GM18519 (cell line): ENCODE measurements at regions not wholly inside any gene's neighbourhood (a gene's known extent, or its start where the extent isn't known, plus 50 kb on each side); places are given as distances from the start of the nearest gene placed in this dataset.

Experiments used
- ATAC-seq: cut with Tn5 transposase; IDR thresholded peaks from one replicate; pipeline ENCODE4 v1.9.1; 2021; ENCODE audit warnings: mild to moderate bottlenecking, moderate library complexity; ENCODE audit not compliant: unreplicated experiment, low FRiP score

DNA sequence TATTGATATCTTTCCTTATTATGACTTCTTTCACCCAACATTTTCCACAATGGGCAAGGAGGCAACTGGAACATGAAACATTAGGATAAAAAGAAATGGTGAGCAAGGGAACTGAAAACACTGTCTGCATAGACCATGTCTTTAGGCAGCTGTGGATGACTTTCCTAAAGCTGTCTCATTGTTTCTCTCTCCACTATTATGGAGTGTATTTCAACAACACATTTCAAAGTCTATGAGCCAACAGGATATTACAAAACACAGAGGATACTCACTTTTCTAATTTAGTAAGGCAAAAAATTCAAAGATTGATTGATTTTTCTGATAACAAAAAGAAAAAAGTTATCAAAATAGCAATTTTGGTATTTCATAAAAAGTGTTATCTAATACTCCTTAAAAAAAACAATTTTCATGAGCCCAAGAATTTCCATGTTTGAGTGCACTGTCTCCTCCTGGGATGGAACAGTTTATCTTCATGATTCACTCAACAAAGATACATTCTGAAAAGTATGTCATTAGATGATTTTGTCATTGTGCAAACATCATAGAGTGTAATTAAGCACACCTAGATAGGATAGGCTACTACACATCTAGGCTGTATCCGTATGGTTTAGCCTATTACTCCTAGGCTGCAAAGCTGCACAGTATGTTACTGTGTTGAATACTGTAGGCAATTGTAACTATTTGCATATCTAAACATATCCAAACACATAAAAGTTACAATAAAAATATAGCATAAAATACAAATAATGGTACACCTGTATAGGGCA lies 1568.4 kb downstream of the SLITRK5 start:
- ATAC-seq = no peak

DNA sequence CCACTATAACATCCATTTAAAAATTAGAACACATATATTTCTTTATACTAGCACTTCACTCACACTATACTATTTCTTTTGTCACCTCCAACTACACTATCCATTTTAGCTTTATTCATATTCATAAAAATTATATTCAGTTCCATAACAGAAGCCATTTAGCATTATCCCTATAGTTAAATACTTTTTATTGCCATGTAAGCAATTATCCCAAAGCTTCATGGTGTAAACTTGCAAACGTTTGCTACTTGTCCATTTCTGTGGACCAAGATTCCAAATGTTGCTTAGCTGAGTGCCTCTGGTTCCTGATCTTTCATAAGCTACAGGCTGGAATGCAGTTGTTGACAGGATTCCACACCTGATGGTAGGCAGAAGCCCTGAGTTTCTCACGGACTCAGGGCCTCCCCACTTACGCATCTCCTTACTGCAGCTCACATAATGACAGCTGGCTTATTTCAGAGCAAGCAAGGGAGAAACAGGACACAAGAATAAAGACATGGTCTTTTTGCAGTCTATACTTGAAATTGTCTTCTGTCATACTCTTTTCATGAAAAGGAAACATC lies 1584.8 kb downstream of the SLITRK5 start:
- ATAC-seq = no peak

DNA sequence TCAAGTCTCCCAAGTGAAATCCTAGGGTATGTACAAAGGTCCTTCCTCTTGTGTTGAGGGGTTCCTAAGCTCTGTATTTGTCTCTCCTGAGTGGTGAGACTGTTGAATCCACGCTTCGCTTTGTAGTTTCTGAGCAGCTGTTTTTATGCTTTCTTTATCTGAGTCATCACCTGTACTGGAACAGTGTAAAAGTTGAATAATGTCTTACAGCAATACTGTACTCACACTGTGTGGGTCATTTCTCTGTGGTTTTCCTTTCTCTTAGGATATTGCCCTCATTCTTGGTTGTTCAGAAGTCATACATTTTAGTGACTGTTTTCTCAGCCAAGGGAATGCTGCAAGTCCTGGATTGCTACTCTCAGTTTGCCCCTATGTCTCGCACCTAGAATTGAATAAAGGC lies 1596.6 kb downstream of the SLITRK5 start:
- no peak for ATAC-seq

- no peak for ATAC-seq
Observed at GRCh38 chr13:89269737-89270136, 1598.6 kb downstream of the SLITRK5 start.

GRCh38 chr13:89270736-89271135 lies 1599.6 kb downstream of the SLITRK5 start:
- no peak for ATAC-seq

- no peak for ATAC-seq
Observed at GRCh38 chr13:89279374-89279773, 1608.2 kb downstream of the SLITRK5 start.

DNA sequence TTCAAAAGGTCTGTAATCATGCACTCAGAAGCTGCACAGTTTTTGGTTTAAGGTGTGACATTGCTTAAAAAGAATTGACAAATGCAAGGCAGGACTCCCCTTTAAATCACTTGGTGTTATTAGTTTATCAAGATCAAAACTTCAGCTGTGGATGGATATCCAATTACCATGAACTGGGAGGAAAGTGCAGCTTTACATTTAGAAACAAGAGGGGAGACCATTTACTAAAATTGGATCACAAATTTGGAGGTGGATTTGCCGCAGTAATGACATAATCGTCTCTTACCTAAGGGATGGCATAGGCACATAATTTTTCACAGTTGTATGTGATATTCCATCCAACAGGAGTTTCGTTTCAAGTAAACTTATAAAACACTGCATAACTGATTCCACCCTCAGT lies 1610.2 kb downstream of the SLITRK5 start:
- ATAC-seq = no peak

GRCh38 chr13:89282241-89282640 lies 1611.1 kb downstream of the SLITRK5 start:
- no peak for ATAC-seq

DNA sequence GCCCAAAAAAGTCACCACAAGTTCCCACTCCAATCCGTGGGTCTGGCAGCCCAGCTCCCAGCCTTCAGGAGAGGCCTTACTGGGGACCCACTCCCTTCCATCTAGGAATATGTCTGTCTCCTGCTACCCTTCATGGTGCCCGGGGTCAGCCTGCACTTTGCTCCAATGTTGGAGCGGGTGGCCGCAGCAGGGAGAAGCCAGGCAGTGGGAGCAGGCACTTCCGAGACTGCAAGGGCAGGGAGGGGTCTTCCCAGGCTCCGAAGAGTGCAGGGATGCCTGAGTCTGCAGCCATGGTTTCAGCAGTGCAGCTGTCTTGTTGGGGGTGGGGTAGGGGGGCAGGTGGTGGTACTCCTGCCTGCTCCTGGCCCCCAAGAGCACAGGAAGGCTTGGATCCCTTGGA lies 1616.2 kb downstream of the SLITRK5 start:
- ATAC-seq = no peak

DNA sequence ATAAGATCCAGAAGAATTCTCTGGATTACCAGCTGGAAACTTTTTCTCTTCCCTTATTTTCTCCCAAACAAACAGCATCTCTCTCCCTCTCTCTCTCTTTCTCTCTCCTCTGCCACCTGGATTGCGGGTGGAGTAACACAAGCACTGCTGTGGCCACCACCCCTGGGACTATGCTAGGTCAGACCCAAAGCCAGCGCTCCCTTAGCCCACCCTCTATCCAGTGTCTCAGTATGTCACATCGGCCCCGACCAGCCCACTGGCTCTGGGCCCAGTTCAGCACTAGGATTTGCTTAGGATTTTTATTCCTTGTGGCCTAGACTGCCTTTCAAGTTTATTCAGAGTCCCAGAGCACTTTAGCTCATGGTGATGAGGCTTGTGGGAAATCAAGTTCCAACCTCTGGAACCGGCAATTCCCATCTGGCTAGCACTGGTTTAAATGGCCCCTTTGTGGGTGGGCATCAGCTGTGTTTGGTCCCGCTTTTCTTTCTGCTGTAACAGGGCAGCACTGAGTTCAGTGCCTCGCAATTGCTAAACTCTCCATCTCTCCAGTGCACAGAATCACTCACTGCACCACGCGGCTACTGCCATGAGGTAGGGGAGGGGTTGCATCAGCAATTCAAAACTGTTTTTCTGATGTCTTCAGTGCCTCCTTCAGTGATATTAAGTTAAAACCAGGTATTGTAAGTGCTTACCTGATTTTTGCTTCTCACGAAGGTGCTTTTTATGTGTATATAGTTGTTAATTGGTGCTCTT lies 1623.1 kb downstream of the SLITRK5 start:
- ATAC-seq = no peak

- ATAC-seq = no peak
Observed at GRCh38 chr13:89307278-89307677, 1636.1 kb downstream of the SLITRK5 start.

DNA sequence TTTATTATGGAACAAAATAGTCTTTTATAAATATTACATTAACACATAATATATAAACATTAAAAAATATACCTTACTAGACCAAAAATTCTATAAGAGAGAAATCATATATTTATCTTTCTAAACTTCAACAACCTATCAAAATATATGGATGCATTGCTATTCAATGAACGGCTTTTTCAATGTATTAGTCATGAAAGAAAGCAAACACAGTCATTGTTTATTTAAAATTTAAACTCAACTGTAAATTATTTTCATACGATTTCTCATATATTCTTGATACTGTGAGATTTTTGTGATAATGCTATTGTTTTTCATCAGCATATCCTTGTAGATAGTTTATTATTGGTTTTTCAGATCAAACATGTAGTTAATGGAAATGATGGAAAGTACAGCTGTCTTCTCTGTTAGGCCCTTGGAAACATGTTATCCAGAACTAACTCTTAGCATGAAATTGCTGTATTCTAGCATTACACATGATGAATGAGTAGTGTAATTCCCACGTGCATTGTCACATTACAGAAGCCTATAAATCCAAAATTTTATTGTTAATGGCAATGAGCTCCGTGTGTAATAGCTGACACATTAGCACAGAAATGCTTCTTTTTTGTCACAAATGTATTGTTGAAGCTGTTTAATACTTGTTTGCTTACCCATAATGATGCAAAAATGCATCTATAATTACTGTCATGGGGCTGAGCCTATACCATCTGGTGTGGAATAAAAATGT lies 1639.9 kb downstream of the SLITRK5 start:
- ATAC-seq = no peak

- ATAC-seq = no peak
Observed at GRCh38 chr13:89315287-89315686, 1644.1 kb downstream of the SLITRK5 start.

GRCh38 chr13:89322466-89322865 lies 1651.3 kb downstream of the SLITRK5 start:
- no peak for ATAC-seq

DNA sequence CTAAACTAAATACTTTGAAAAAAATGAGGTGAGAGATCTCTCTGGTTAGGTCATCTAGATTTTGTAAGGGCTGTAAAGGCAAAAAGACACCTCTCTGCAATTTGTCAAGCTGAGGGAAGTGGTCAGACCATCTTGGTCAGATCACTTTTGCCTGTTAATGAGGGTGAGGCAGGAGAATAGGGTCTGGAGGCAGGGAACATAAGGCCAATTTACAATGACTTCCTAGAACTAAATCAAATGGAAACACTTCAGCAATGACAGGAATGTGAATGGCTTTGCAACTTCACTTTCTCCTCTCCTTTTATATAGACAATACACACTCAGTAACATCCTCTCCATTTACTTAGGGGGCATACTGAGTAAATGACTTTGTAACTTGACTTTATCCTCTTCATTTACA lies 1653.4 kb downstream of the SLITRK5 start:
- ATAC-seq = no peak

- no peak for ATAC-seq
Observed at GRCh38 chr13:89343165-89343564, 1672.0 kb downstream of the SLITRK5 start.

DNA sequence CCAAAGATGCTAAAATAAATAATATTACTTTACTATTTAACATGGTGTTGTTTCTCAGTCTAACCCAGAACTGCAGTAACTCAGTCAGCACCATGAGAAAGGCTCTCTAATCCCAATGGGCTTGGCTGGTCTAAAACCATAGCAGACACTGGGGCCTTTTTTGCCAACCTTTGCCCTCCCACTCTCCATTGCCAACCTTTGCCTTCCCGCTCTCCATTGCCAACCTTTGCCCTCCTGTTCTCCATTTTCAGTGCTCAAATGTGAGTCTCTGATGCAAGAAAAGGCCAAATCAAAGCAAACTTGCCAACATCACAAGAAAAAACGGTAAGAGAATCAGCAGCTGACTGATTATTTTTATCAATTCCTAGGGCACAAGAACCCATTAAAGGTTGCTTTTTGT lies 1681.2 kb downstream of the SLITRK5 start:
- ATAC-seq = no peak

- ATAC-seq = no peak
Observed at GRCh38 chr13:89361909-89362308, 1690.7 kb downstream of the SLITRK5 start.

- no peak for ATAC-seq
Observed at GRCh38 chr13:89363144-89363543, 1692.0 kb downstream of the SLITRK5 start.

DNA sequence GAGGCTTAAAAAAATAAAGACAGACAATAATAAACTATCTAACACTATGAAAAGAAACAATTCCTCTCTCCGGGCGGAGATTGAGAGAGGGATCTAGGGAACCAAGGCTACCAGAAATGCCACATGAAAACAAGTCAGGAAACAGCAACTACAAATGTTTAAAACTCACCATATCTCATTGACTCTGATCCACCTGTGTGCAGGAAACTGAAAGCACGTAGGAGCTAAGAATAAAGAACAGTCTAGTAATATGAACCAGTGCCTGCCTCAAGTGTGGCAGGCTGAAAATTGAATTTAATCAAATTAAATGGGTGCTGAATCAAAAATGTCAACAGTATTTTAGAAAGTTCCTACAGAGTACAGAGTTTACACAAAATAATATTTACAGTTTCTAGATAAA lies 1701.0 kb downstream of the SLITRK5 start:
- no peak for ATAC-seq

DNA sequence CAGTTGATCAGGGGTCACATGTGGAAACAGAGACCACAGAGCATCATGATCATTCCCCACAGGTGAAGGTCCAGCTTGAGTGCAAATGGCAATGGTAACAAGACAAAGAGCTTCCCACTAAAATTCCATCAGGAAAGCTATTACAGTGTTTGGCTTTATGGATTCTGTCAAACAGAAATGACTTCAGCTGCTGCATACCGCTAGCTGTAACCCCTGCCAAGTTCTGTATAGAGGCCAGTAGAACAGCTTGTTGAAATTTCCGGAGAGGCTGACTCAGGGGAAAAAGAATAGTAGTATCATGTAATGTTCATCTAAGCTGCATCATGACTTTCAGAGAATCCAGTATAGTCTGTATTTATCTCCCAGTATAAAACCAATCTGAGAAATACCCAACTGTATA lies 1704.7 kb downstream of the SLITRK5 start:
- ATAC-seq = no peak
